ENCODE measurements at regions not wholly inside any gene's neighbourhood (a gene's known extent, or its start where the extent isn't known, plus 50 kb on each side); places are given as distances from the start of the nearest gene placed in this dataset.

DNA sequence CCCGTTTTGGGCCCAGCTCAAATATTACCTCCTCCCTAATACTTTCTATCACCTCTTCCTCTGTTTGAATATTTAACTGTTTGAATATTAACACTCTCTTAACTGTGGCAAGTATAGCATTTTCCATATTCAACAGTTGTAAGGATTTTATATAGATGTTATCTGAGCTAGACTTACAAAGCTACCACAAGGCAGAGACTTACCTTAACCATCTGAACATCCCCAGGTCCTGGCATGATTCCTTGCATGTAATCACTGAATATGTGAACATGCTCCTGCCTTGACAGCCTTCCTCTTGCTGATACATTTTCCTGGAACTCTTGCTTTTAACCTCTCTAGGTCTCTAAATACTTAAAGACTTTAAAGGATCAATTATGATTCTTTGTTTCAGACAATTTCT lies 182.4 kb downstream of the MCHR2 start:
- TF ChIP-seq ATF7 (IDR thresholded peaks at IDR 0.05): no peak
- no peak for TF ChIP-seq ATF7 (CRISPR knock-in tag; IDR thresholded peaks at IDR 0.05)
- TF ChIP-seq, protein P1, sequence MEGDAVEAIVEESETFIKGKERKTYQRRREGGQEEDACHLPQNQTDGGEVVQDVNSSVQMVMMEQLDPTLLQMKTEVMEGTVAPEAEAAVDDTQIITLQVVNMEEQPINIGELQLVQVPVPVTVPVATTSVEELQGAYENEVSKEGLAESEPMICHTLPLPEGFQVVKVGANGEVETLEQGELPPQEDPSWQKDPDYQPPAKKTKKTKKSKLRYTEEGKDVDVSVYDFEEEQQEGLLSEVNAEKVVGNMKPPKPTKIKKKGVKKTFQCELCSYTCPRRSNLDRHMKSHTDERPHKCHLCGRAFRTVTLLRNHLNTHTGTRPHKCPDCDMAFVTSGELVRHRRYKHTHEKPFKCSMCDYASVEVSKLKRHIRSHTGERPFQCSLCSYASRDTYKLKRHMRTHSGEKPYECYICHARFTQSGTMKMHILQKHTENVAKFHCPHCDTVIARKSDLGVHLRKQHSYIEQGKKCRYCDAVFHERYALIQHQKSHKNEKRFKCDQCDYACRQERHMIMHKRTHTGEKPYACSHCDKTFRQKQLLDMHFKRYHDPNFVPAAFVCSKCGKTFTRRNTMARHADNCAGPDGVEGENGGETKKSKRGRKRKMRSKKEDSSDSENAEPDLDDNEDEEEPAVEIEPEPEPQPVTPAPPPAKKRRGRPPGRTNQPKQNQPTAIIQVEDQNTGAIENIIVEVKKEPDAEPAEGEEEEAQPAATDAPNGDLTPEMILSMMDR (CRISPR knock-in tag; IDR thresholded peaks at IDR 0.05): no peak
- no peak for TF ChIP-seq TBX2 (CRISPR knock-in tag; IDR thresholded peaks at IDR 0.05; ENCODE audit: borderline replicate concordance)
- TF ChIP-seq CEBPB (IDR thresholded peaks at IDR 0.05; ENCODE audit: borderline replicate concordance, low read depth, low read length): no peak
- no peak for TF ChIP-seq ETV6 (CRISPR knock-in tag; conservative IDR thresholded peaks at IDR 0.05)
- no peak for TF ChIP-seq ZNF33A (CRISPR knock-in tag; IDR thresholded peaks at IDR 0.05; ENCODE audit: borderline replicate concordance)
- TF ChIP-seq ZNF644 (CRISPR knock-in tag; IDR thresholded peaks at IDR 0.05; ENCODE audit: low read depth): no peak
- TF ChIP-seq SNRNP70 (IDR thresholded peaks at IDR 0.05; ENCODE audit: low read depth, low read length): no peak
